ENCODE measurements at regions not wholly inside any gene's neighbourhood (a gene's known extent, or its start where the extent isn't known, plus 50 kb on each side); places are given as distances from the start of the nearest gene placed in this dataset.

GRCh38 chr17:77884019-77884418, 74.5 kb upstream of the TNRC6C start:
- peak; percentile 56 for DNase-seq

- peak; percentile 62 for DNase-seq
These were observed 73.4 kb upstream of the TNRC6C start for GRCh38 chr17:77884967-77885641.

GRCh38 chr17:77885678-77886386, 72.7 kb upstream of the TNRC6C start:
- no peak for DNase-seq

- DNase-seq: peak; percentile 52
These were observed 72.1 kb upstream of the TNRC6C start for GRCh38 chr17:77886387-77886728.

GRCh38 chr17:77887110-77887463, 71.4 kb upstream of the TNRC6C start:
- DNase-seq: no peak

GRCh38 chr17:77887464-77888241, 70.8 kb upstream of the TNRC6C start:
- peak; percentile 94 for DNase-seq

GRCh38 chr17:77888242-77889134, 70.0 kb upstream of the TNRC6C start:
- DNase-seq: peak; percentile 75

GRCh38 chr17:77889135-77889505, 69.4 kb upstream of the TNRC6C start:
- DNase-seq: no peak

GRCh38 chr17:77889866-77890760, 68.4 kb upstream of the TNRC6C start:
- DNase-seq: no peak

GRCh38 chr17:77890771-77891170, 67.7 kb upstream of the TNRC6C start:
- DNase-seq: no peak

GRCh38 chr17:77891602-77892001, 66.9 kb upstream of the TNRC6C start:
- no peak for DNase-seq

GRCh38 chr17:77892031-77892430, 66.5 kb upstream of the TNRC6C start:
- DNase-seq: no peak

- peak; percentile 7 for DNase-seq
These were observed 65.9 kb upstream of the TNRC6C start for GRCh38 chr17:77892469-77893143.

GRCh38 chr17:77893144-77894044, 65.1 kb upstream of the TNRC6C start:
- DNase-seq: peak; percentile 39

GRCh38 chr17:77894126-77894956, 64.2 kb upstream of the TNRC6C start:
- no peak for DNase-seq

- DNase-seq: no peak
These were observed 60.7 kb upstream of the TNRC6C start for GRCh38 chr17:77897741-77898301.

GRCh38 chr17:77898521-77899434, 59.7 kb upstream of the TNRC6C start:
- DNase-seq: no peak

- no peak for DNase-seq
These were observed 59.0 kb upstream of the TNRC6C start for GRCh38 chr17:77899498-77899897.
